ELF-1 (cell line): ENCODE measurements at regions not wholly inside any gene's neighbourhood (a gene's known extent, or its start where the extent isn't known, plus 50 kb on each side); places are given as distances from the start of the nearest gene placed in this dataset.
A peak's percentile ranks its signal among the peaks of the same experiment; 100 is the strongest.
"Not testable (repeated sequence)": the region's sequence is repeated elsewhere in the genome, so short reads cannot be mapped to it uniquely, and the experiment has no call there.

ENCODE experiments used
- DNase-seq: peaks from one replicate; pipeline ENCODE4 v3.0.0-alpha.2; 2016; ENCODE audit warnings: low read depth, low spot score

- no peak for DNase-seq
Measured at GRCh38 chr1:189805735-189806134, 671.9 kb downstream of the BRINP3 start.

GRCh38 chr1:189810639-189811038, 667.0 kb downstream of the BRINP3 start:
- not testable (repeated sequence) for DNase-seq

- no peak for DNase-seq
Measured at GRCh38 chr1:189811960-189812359, 665.7 kb downstream of the BRINP3 start.

- no peak for DNase-seq
Measured at GRCh38 chr1:189816558-189816957, 661.1 kb downstream of the BRINP3 start.

GRCh38 chr1:189819751-189820150, 657.9 kb downstream of the BRINP3 start:
- DNase-seq: no peak

GRCh38 chr1:189821833-189822232, 655.8 kb downstream of the BRINP3 start:
- no peak for DNase-seq

- no peak for DNase-seq
Measured at GRCh38 chr1:189834813-189835212, 642.9 kb downstream of the BRINP3 start.

- no peak for DNase-seq
Measured at GRCh38 chr1:189847613-189848012, 630.1 kb downstream of the BRINP3 start.

GRCh38 chr1:189851806-189852367, 625.8 kb downstream of the BRINP3 start:
- no peak for DNase-seq

- peak; percentile 73 for DNase-seq
Measured at GRCh38 chr1:189859385-189859977, 618.2 kb downstream of the BRINP3 start.

GRCh38 chr1:189866606-189867005, 611.1 kb downstream of the BRINP3 start:
- no peak for DNase-seq

GRCh38 chr1:189868021-189868420, 609.6 kb downstream of the BRINP3 start:
- no peak for DNase-seq

GRCh38 chr1:189874715-189875435, 602.8 kb downstream of the BRINP3 start:
- no peak for DNase-seq

GRCh38 chr1:189880135-189880534, 597.5 kb downstream of the BRINP3 start:
- no peak for DNase-seq

- peak; percentile 61 for DNase-seq
Measured at GRCh38 chr1:189899686-189900425, 577.8 kb downstream of the BRINP3 start.

- DNase-seq: no peak
Measured at GRCh38 chr1:189904509-189904908, 573.2 kb downstream of the BRINP3 start.

- DNase-seq: no peak
Measured at GRCh38 chr1:189908113-189908512, 569.6 kb downstream of the BRINP3 start.

GRCh38 chr1:189921613-189922012, 556.1 kb downstream of the BRINP3 start:
- peak; percentile 51 for DNase-seq

- DNase-seq: no peak
Measured at GRCh38 chr1:189927641-189928040, 550.0 kb downstream of the BRINP3 start.

GRCh38 chr1:189929501-189930099, 548.1 kb downstream of the BRINP3 start:
- no peak for DNase-seq

GRCh38 chr1:189936861-189937260, 540.8 kb downstream of the BRINP3 start:
- no peak for DNase-seq

- DNase-seq: no peak
Measured at GRCh38 chr1:189939967-189940366, 537.7 kb downstream of the BRINP3 start.
